Activated CD8-positive, alpha-beta T cell treated with anti-CD3 and anti-CD28 coated beads, Interleukin-2, amount 10 ng/mL, durations not matched to agents 7 days and 5 days (primary cell): ENCODE measurements at regions not wholly inside any gene's neighbourhood (a gene's known extent, or its start where the extent isn't known, plus 50 kb on each side); places are given as distances from the start of the nearest gene placed in this dataset.
"Not testable (repeated sequence)": the region's sequence is repeated elsewhere in the genome, so short reads cannot be mapped to it uniquely, and the experiment has no call there.

ENCODE experiments used
- ATAC-seq: fragments of 150-1000 bp; cut with Tn5 transposase; one replicate; pipeline ENCODE4 v1.10.0; 2021; ENCODE audit warnings: moderate library complexity
- CTCF ChIA-PET: fragments of 350-600 bp; sonication (Branson Sonifier 250); formaldehyde crosslinking; loops from one replicate; lab custom pipeline; 2021; ENCODE audit warnings: antibody characterized with exemption; lab: Charles Lee
- POLR2A ChIA-PET: fragments of 350-600 bp; sonication (Branson Sonifier 250); formaldehyde crosslinking; loops from one replicate; lab custom pipeline; 2021; ENCODE audit warnings: antibody characterized with exemption; lab: Charles Lee
- DNase-seq: peaks from one replicate; pipeline ENCODE4 v3.0.0-alpha.2; 2020
- H3K27ac Mint-ChIP-seq: one replicate; pipeline ENCODE4 v1.8.0; 2021; ENCODE audit warnings: mild to moderate bottlenecking, mixed read lengths
- H3K27me3 Mint-ChIP-seq: one replicate; pipeline ENCODE4 v1.8.0; 2021; ENCODE audit warnings: low read depth, mixed read lengths
- H3K36me3 Mint-ChIP-seq: one replicate; pipeline ENCODE4 v1.8.0; 2021; ENCODE audit warnings: low read depth, mixed read lengths
- H3K4me1 Mint-ChIP-seq: one replicate; pipeline ENCODE4 v1.8.0; 2021; ENCODE audit warnings: low read depth, mixed read lengths
- H3K4me3 Mint-ChIP-seq: one replicate; pipeline ENCODE4 v1.8.0; 2021; ENCODE audit warnings: mild to moderate bottlenecking, mixed read lengths
- H3K9me3 Mint-ChIP-seq: one replicate; pipeline ENCODE4 v1.8.0; 2022; ENCODE audit warnings: mixed read lengths; ENCODE audit not compliant: insufficient read depth

DNA sequence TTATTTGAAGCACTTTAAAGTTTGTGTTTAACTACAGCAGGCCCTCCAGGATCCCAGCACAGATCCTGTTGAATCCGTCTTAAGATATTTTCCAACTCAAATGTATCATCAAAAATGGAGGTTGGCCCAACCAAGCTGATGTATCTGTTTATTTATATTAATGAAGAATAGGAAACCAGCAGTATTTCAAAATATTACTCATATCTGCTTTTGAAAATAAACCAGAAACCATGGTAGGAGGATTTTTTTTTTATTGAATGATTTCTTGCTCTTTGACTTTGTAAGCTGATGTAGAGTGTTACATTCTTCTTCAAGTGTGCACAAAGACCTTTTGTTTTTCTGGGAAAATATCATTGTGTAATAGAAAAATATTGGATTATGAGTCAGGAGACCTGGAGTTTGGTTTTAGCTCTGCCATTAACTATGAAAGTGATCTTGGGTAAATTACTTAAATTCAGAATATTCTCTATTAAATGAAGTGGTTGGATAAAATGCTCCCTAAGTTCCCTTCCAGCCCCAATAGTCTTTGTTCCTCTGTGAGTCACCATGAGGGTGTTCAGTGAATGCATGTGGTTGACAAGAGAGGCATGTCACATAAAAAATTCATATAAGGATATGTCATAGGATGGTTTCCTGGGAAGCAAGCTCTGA is 221.3 kb upstream of the GAP43 start:
- DNase-seq = no peak
- Mint-ChIP-seq H3K27me3 (peaks cover 2% of the 10 kb centered on the region), H3K9me3 (no peaks in the 10 kb centered on the region), H3K4me3 (no peak overlapping the region), H3K4me1 (no peaks in the 10 kb centered on the region), H3K27ac (no peak overlapping the region), H3K36me3 (no peaks in the 10 kb centered on the region)
- ATAC-seq = no peak
- POLR2A ChIA-PET = no interaction called here
- CTCF ChIA-PET = no interaction called here

DNA sequence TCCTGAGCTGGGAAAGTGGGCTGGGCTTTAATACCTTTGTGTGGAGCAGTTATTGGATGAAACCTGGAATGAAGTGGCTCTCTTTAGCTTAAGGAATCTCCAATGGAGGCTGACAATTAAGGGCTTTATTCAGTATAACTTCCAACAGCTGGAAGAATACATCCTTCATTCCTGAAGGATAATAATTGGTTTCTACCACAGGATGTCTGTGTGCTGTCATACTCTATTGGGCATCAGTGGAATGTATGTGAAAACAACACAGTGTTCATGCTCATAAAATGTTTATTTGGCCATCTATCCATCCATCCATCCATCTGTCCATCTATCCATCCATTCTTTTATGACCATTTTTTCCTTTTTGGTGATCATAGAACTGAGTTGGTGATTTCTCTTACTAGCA is 220.7 kb upstream of the GAP43 start:
- ChIA-PET POLR2A (no interaction called here), CTCF (no interaction called here)

DNA sequence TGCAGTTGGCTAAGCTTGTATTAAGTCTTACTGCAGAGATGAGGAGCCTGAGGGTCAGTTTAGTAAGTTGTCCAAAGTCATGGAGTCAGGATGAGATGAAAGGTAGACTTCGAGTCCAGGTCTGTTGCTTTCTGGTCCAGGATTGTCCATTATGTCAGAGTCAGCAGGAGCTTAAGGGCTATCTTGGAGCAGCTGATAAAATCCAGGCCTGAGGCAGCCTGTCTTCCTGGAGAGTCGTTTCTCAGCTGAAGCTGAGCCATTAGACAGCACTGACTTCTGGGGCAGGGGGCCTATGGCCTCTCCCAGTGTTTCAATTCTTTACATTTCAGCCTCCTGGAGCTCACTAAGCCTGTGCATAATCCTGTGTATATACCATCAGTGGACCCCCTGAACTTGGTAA is 219.5 kb upstream of the GAP43 start:
- CTCF ChIA-PET = no interaction called here
- H3K4me3 Mint-ChIP-seq = no peak overlapping the region
- no peak overlapping the region for H3K27ac Mint-ChIP-seq
- no peaks in the 10 kb centered on the region for H3K9me3 Mint-ChIP-seq
- H3K36me3 Mint-ChIP-seq = no peaks in the 10 kb centered on the region
- DNase-seq (no peak), ATAC-seq (no peak)
- POLR2A ChIA-PET = no interaction called here
- peaks cover 2% of the 10 kb centered on the region for H3K27me3 Mint-ChIP-seq
- no peaks in the 10 kb centered on the region for H3K4me1 Mint-ChIP-seq

More for the DNA sequence above, 220.7 kb upstream of the GAP43 start:
- Mint-ChIP-seq H3K27ac (no peak overlapping the region), H3K4me3 (no peak overlapping the region), H3K36me3 (no peaks in the 10 kb centered on the region), H3K4me1 (no peaks in the 10 kb centered on the region), H3K27me3 (peaks cover 2% of the 10 kb centered on the region), H3K9me3 (no peaks in the 10 kb centered on the region)
- DNase-seq (no peak), ATAC-seq (no peak)

DNA sequence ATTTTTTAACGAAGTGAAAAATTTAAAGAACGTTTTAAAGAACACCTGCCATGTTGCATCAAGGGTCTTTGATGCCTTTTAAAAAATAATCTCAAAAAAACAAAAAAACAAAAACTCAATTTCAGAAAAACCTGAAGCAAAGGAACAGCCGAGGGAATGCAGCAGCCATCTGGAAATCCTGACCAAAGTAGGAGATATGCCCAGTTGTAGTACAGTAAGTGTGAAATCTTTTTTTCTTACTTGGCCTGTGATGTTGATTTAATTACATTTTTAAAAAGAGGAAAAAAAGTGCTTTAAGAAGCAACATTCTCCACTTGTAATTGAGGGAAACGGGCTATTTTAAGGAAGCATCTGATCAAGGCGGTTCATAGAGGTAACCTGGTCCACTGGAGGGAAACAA is 213.7 kb upstream of the GAP43 start:
- POLR2A ChIA-PET = no interaction called here
- H3K27ac Mint-ChIP-seq = no peak overlapping the region
- ATAC-seq = no peak
- no peaks in the 10 kb centered on the region for H3K4me1 Mint-ChIP-seq
- H3K36me3 Mint-ChIP-seq = no peaks in the 10 kb centered on the region
- no peak for DNase-seq
- CTCF ChIA-PET = no interaction called here
- no peak overlapping the region for H3K4me3 Mint-ChIP-seq
- peaks cover 2% of the 10 kb centered on the region for H3K27me3 Mint-ChIP-seq
- no peaks in the 10 kb centered on the region for H3K9me3 Mint-ChIP-seq

DNA sequence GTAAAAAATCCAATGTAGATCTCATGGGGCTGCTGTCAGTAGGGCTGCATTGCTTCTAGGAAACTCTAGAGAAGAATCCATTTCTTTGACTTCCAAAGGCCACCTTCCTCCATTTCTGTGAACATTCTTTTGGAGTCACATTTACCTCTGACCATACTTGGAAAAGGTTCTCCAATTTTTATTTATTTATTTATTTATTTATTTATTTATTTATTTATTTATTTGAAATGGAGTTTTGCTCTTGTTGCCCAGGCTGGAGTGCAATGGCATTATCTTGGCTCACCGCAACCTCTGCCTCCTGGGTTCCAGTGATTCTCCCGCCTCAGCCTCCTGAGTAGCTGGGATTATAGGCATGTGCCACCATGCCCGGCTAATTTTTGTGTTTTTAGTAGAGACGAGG is 208.7 kb upstream of the GAP43 start:
- ATAC-seq, CTCF ChIA-PET, H3K27ac Mint-ChIP-seq, H3K4me1 Mint-ChIP-seq, POLR2A ChIA-PET, DNase-seq, H3K4me3 Mint-ChIP-seq, H3K36me3 Mint-ChIP-seq, H3K27me3 Mint-ChIP-seq, H3K9me3 Mint-ChIP-seq: not testable (repeated sequence)

DNA sequence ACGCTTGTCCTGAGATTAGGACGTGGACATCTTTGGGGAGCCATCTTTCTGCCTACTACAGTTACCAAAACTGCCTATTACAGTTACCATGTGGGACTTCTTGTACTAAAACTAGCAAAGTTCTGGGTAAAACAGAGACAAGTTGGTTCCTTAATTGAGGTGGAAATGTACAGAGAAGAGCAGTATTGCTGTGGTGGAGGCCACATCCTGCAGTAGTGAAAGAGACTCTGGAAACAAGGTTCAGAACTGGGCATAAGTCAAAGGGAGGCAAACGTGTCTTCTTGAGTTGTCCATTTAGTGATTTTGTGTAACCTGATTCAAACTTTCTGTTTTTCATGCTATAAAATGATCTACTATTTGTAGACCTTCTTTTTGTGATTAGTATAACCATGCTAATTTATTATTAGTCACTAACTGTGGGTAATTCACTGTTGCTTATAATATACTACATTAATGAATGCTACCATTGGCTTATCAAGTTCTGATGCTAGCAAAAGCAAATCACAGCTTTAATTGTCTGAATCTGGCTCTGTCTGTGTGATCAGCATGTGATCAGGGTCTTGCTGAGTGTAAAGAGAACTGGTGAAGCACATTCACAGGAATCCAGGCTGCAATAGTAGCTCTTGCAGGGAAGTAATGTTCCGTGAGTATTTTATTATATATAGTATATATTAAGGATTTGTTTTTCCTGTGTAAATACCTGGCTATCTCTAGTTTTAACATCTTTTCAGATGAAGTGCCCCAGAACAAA is 207.9 kb upstream of the GAP43 start:
- H3K27me3 Mint-ChIP-seq = no peaks in the 10 kb centered on the region
- H3K4me1 Mint-ChIP-seq = peaks cover 6% of the 10 kb centered on the region
- CTCF ChIA-PET = no interaction called here
- no peaks in the 10 kb centered on the region for H3K36me3 Mint-ChIP-seq
- H3K4me3 Mint-ChIP-seq = no peak overlapping the region
- POLR2A ChIA-PET = no interaction called here
- DNase-seq = no peak
- no peak for ATAC-seq
- H3K27ac Mint-ChIP-seq = no peak overlapping the region
- no peaks in the 10 kb centered on the region for H3K9me3 Mint-ChIP-seq

DNA sequence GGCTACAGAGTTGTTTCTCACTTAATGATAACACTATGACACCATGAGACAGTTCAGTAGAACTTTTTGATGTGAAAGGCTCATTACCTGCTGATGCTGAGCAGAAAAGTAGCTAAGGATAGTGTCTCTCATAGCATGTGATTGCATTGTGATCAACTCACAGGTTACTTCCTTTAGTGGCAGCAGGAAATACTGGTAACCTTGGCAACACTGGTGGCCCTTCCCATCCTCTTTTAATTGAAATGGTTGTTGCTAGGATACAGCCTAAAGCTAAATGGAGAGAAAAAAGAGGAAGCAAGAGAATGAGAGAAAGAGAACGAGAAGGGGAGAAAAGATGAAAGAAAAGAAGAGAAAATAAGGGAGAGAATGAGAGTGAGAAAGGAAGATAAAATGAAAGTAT is 204.7 kb upstream of the GAP43 start:
- Mint-ChIP-seq H3K27ac (no peak overlapping the region), H3K4me1 (peaks cover 6% of the 10 kb centered on the region), H3K4me3 (no peak overlapping the region), H3K36me3 (no peaks in the 10 kb centered on the region), H3K9me3 (no peaks in the 10 kb centered on the region), H3K27me3 (no peaks in the 10 kb centered on the region)
- no peak for ATAC-seq
- POLR2A ChIA-PET = no interaction called here
- CTCF ChIA-PET = no interaction called here
- no peak for DNase-seq

DNA sequence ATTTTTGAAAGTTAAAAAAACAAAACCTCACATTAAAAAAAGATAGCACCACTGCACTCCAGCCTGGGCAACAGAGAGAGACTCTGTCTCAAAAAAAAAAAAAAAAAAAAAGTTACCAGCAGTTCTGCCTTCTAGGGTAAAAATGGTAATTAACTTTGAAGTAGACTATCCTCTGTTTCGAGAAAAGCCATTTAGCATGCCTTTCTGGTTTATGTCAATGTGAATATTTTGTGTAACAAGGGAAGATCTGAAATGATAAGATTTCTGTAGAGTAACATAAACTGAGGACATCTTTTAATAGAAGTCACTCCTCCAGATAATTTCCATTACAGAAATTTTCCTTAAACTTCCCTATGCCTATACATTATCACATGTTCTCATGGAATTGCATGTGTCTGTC is 203.2 kb upstream of the GAP43 start:
- H3K27ac Mint-ChIP-seq = no peak overlapping the region
- no peaks in the 10 kb centered on the region for H3K9me3 Mint-ChIP-seq
- ChIA-PET CTCF (no interaction called here), POLR2A (no interaction called here)
- H3K4me1 Mint-ChIP-seq = peaks cover 4% of the 10 kb centered on the region
- H3K36me3 Mint-ChIP-seq = no peaks in the 10 kb centered on the region
- no peaks in the 10 kb centered on the region for H3K27me3 Mint-ChIP-seq
- ATAC-seq (no peak), DNase-seq (no peak)
- H3K4me3 Mint-ChIP-seq = no peak overlapping the region

DNA sequence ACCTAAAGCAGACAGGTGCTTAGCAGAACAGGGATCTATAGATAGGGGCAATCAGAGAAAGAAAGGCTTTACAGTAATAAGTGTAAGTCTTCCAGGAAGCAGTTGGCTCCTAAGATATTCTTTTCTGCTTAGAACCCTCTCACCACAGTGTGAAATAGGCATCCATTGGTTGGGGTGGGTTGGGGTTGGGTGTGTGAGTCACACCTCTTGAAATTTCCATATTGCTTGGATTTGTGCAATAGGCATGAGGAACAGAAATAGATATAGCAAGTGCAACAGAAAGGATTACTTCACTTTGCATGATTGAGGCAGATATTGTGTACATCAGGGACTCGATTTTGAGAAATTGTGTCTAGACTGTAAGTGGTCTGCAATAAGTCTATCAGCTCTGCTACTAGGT is 200.1 kb upstream of the GAP43 start:
- Mint-ChIP-seq H3K4me1 (peaks cover 4% of the 10 kb centered on the region), H3K27ac (no peak overlapping the region), H3K36me3 (no peaks in the 10 kb centered on the region), H3K27me3 (no peaks in the 10 kb centered on the region), H3K9me3 (no peaks in the 10 kb centered on the region), H3K4me3 (no peak overlapping the region)
- ChIA-PET POLR2A (no interaction called here), CTCF (no interaction called here)
- DNase-seq = no peak
- ATAC-seq = no peak

DNA sequence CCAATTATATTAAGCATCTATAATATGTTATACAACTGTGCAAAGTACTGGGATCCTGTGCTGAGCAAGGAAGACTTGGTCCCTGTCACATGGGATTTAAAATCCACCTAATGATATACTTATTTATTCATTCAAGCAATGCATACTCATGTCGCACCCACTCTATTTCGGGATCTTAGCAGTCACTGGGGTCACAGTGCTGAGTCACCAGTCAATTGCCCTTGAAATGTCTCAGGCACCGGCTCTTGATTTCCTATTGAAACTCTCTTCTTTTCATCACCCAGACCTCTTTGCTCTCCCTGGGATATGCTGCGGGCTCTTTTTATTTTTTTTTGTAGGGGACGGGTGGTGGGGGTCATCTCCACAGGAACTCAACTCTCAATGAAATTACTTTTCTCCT is 194.5 kb upstream of the GAP43 start:
- CTCF ChIA-PET = no interaction called here
- POLR2A ChIA-PET = no interaction called here
- H3K9me3 Mint-ChIP-seq = no peaks in the 10 kb centered on the region
- H3K4me3 Mint-ChIP-seq = no peak overlapping the region
- no peaks in the 10 kb centered on the region for H3K27me3 Mint-ChIP-seq
- H3K4me1 Mint-ChIP-seq = no peaks in the 10 kb centered on the region
- DNase-seq (no peak), ATAC-seq (no peak)
- no peaks in the 10 kb centered on the region for H3K36me3 Mint-ChIP-seq
- no peak overlapping the region for H3K27ac Mint-ChIP-seq

DNA sequence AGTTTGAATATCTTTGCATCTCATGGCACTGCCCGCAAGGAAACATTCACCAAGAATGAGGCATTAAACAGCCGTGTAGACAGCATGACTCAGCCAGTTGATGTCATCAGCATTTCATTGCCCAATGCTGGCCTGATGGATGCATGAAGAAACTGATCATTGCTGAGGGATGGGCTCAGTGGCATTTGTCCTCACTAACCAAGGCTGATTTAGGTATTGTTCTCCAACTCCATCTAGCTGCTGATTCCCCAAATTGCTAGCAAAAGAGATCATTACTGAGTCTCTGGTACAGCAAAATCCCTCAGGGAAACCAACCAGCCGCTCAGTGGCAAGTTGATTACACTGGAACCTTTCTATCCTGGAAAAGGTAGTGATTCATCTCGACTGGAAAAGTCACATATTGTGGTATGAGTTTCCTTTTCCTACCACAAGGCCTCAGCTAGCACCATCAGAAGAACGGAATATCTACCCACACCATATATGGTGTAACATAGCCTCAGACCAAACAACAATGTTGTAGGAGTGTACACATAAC is 186.5 kb upstream of the GAP43 start:
- ATAC-seq = no peak
- no peak for DNase-seq
- POLR2A ChIA-PET = no interaction called here

DNA sequence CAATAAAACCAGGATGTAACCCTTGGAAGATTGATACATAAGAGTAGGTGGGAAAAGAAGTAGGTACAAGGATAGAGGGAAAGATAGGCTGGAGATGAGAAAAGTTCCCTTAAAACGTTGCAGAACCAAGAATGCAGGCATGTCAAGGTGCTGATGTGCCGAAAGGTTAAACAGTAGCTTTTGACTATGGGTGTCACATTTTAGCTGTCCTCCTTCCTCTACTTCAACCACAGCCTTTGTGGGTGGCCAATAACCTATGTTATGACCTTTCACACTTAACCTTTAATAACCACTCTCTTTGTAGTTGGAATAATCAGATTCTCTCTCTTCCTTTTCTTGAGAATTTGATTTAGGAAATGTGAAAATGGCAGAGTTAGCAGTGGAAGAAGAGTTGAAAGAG is 184.5 kb upstream of the GAP43 start:
- ATAC-seq (no peak), DNase-seq (no peak)
- Mint-ChIP-seq H3K27me3 (no peaks in the 10 kb centered on the region), H3K27ac (no peak overlapping the region), H3K9me3 (no peaks in the 10 kb centered on the region), H3K36me3 (no peaks in the 10 kb centered on the region), H3K4me3 (no peak overlapping the region), H3K4me1 (no peaks in the 10 kb centered on the region)
- CTCF ChIA-PET = no interaction called here
- POLR2A ChIA-PET = no interaction called here

More for the DNA sequence above, 186.5 kb upstream of the GAP43 start:
- CTCF ChIA-PET = interaction anchor here (1.3 kb wide), 1 partner anchor 11 kb away, joined by 3 read pairs; no protein-coding TSS in a partner anchor
- Mint-ChIP-seq H3K4me1 (no peaks in the 10 kb centered on the region), H3K27ac (no peak overlapping the region), H3K4me3 (no peak overlapping the region), H3K9me3 (no peaks in the 10 kb centered on the region), H3K36me3 (no peaks in the 10 kb centered on the region), H3K27me3 (no peaks in the 10 kb centered on the region)
